Muscle layer of duodenum (tissue), 2 donors: ENCODE measurements at regions not wholly inside any gene's neighbourhood (a gene's known extent, or its start where the extent isn't known, plus 50 kb on each side); places are given as distances from the start of the nearest gene placed in this dataset.

Source experiments
- H3K27ac ChIP-seq: one replicate; pipeline ENCODE4 v1.7.0; 2013; ENCODE audit warnings: mild to moderate bottlenecking, low read length
- H3K27me3 ChIP-seq: one replicate; pipeline ENCODE4 v1.7.0; 2013; ENCODE audit warnings: low read depth, mild to moderate bottlenecking, control low read depth, low read length
- H3K36me3 ChIP-seq, 2 donors: one replicate each; pipeline ENCODE4 v1.7.0; 2013; ENCODE audit warnings: low read length in 2 of 2, control low read depth in 1 of 2, mild to moderate bottlenecking in 1 of 2; ENCODE audit not compliant: insufficient read depth in 2 of 2, control insufficient read depth in 1 of 2
- H3K4me1 ChIP-seq, 2 donors: one replicate each; pipeline ENCODE4 v1.7.0; 2013; ENCODE audit warnings: low read length in 2 of 2, mild to moderate bottlenecking in 2 of 2, control low read depth in 1 of 2, moderate library complexity in 1 of 2; ENCODE audit not compliant: insufficient read depth in 2 of 2, control insufficient read depth in 1 of 2
- H3K4me3 ChIP-seq, 2 donors: one replicate each; pipeline ENCODE4 v1.7.0; 2013; ENCODE audit warnings: low read length in 2 of 2, low read depth in 1 of 2, mild to moderate bottlenecking in 1 of 2
- H3K9me3 ChIP-seq, 2 donors: one replicate each; pipeline ENCODE4 v1.7.0; 2013; ENCODE audit warnings: low read length in 2 of 2, control low read depth in 1 of 2, mild to moderate bottlenecking in 1 of 2; ENCODE audit not compliant: control insufficient read depth in 1 of 2
- donor health status: healthy.

- H3K27ac ChIP-seq: no peak overlapping the region
- H3K27me3 ChIP-seq: no peaks in the 10 kb centered on the region
- no peaks in the 10 kb centered on the region for H3K36me3 ChIP-seq
Measured at GRCh38 chr1:177754603-177755002, 215.3 kb downstream of the SEC16B start.

GRCh38 chr1:177753655-177754054 lies 216.2 kb downstream of the SEC16B start:
- H3K27me3 ChIP-seq: no peaks in the 10 kb centered on the region
- no peak overlapping the region for H3K27ac ChIP-seq
- no peaks in the 10 kb centered on the region for H3K36me3 ChIP-seq
- H3K4me3 ChIP-seq: no peak overlapping the region
- H3K4me1 ChIP-seq: no peaks in the 10 kb centered on the region
- H3K9me3 ChIP-seq: no peaks in the 10 kb centered on the region

More at GRCh38 chr1:177754603-177755002, 215.3 kb downstream of the SEC16B start:
- no peak overlapping the region for H3K4me3 ChIP-seq
- no peaks in the 10 kb centered on the region for H3K9me3 ChIP-seq
- H3K4me1 ChIP-seq: no peaks in the 10 kb centered on the region

DNA sequence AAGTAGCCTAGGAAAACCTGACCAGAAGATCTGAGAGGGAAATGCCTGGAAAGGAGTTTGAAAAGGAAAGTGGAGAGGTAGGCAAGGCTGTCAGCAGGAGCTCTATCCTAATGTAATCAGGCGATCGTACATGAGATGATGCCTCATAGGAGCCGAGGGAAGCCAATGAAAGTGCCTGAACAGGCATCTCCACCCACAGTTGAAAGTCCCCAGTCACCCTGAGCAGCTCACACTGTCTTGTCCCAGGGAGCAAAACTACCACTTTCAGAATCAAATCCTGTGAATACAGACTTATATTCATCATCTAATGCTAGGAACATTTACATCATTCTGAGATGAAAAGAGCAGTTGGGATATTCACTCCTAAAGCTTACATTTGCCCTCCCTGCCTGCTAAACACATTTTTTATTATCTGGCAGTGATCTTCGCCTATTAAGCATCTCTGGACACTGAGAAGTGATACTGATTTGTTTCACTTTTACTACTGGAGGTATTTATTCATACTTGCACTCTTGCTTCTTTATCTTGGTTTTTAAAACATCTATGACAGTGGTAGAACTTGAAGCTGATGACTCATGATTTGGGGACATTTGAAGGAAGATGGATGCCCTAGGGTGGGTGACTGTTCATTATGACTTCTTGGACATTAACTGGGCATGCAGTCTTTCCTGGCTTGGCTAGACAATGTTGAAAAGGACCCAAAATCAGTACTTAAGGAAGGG lies 221.6 kb downstream of the SEC16B start:
- Histone ChIP-seq H3K27me3 (no peaks in the 10 kb centered on the region), H3K4me1 (no peaks in the 10 kb centered on the region), H3K36me3 (no peaks in the 10 kb centered on the region), H3K9me3 (no peaks in the 10 kb centered on the region), H3K4me3 (no peak overlapping the region), H3K27ac (no peak overlapping the region)

- Histone ChIP-seq H3K27ac (no peak overlapping the region), H3K27me3 (no peaks in the 10 kb centered on the region), H3K4me3 (no peak overlapping the region), H3K4me1 (no peaks in the 10 kb centered on the region), H3K36me3 (no peaks in the 10 kb centered on the region), H3K9me3 (no peaks in the 10 kb centered on the region)
Measured at GRCh38 chr1:177746155-177746554, 223.7 kb downstream of the SEC16B start.

- Histone ChIP-seq H3K36me3 (no peaks in the 10 kb centered on the region), H3K27ac (no peak overlapping the region), H3K4me3 (no peak overlapping the region), H3K27me3 (no peaks in the 10 kb centered on the region), H3K9me3 (no peaks in the 10 kb centered on the region), H3K4me1 (no peaks in the 10 kb centered on the region)
Measured at GRCh38 chr1:177744906-177745305, 225.0 kb downstream of the SEC16B start.

DNA sequence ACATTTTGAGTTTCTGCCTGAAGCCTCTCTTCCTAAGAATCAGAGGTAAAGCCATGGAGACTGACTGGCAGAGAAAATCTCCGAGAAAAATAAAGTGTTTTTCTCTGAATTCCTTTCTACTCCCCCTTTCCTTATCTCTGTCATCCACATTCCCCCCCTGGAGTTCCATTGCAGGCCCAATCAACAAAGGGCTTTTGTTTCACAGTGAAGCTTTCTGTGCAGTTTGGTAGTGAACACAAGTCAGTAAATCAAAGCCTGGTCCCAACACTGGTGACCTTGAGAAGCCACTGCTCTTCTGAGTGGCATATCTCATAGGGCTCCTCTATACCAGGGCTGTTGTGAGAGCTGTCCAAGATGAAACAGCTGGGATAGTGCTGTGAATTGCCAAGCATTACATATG lies 228.4 kb downstream of the SEC16B start:
- Histone ChIP-seq H3K27me3 (no peaks in the 10 kb centered on the region), H3K27ac (no peak overlapping the region), H3K9me3 (no peaks in the 10 kb centered on the region), H3K4me1 (no peaks in the 10 kb centered on the region), H3K36me3 (no peaks in the 10 kb centered on the region), H3K4me3 (no peak overlapping the region)

- Histone ChIP-seq H3K27ac (no peak overlapping the region), H3K9me3 (no peaks in the 10 kb centered on the region), H3K36me3 (no peaks in the 10 kb centered on the region), H3K4me1 (no peaks in the 10 kb centered on the region), H3K4me3 (no peak overlapping the region), H3K27me3 (no peaks in the 10 kb centered on the region)
Measured at GRCh38 chr1:177739780-177740179, 230.1 kb downstream of the SEC16B start.

GRCh38 chr1:177737456-177737855 lies 232.4 kb downstream of the SEC16B start:
- H3K4me3 ChIP-seq: no peak overlapping the region
- no peak overlapping the region for H3K27ac ChIP-seq
- H3K36me3 ChIP-seq: no peaks in the 10 kb centered on the region
- H3K9me3 ChIP-seq: no peaks in the 10 kb centered on the region
- H3K4me1 ChIP-seq: no peaks in the 10 kb centered on the region
- no peaks in the 10 kb centered on the region for H3K27me3 ChIP-seq

- no peaks in the 10 kb centered on the region for H3K36me3 ChIP-seq
- no peaks in the 10 kb centered on the region for H3K27me3 ChIP-seq
- H3K4me3 ChIP-seq: no peak overlapping the region
- H3K9me3 ChIP-seq: no peaks in the 10 kb centered on the region
- H3K27ac ChIP-seq: no peak overlapping the region
- no peaks in the 10 kb centered on the region for H3K4me1 ChIP-seq
Measured at GRCh38 chr1:177732178-177732577, 237.7 kb downstream of the SEC16B start.

GRCh38 chr1:177729646-177730045 lies 240.2 kb downstream of the SEC16B start:
- H3K9me3 ChIP-seq: peaks cover 0 to 9% of the 10 kb centered on the region in 2 donors
- no peaks in the 10 kb centered on the region for H3K4me1 ChIP-seq
- no peak overlapping the region for H3K27ac ChIP-seq
- H3K4me3 ChIP-seq: no peak overlapping the region
- no peaks in the 10 kb centered on the region for H3K27me3 ChIP-seq
- H3K36me3 ChIP-seq: no peaks in the 10 kb centered on the region

DNA sequence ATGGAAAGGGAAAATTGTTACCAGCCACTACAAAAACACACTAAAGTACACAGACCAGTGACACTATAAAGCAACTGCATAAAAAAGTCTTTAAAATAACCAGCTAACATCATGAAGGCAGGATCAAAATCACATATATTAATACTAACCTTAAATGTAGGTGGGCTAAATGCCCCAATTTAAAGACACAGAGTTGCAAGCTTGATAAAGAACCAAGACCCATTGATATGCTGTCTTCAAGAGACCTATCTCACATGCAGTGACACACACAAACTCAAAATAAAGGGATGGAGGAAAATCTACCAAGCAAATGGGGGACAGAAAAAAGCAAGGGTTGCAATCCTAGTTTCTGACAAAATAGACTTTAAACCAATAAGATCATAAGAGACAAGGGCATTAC lies 246.3 kb downstream of the SEC16B start:
- H3K36me3 ChIP-seq: no peaks in the 10 kb centered on the region
- H3K27me3 ChIP-seq: no peaks in the 10 kb centered on the region
- no peak overlapping the region for H3K4me3 ChIP-seq
- peaks cover 3 to 24% of the 10 kb centered on the region in 2 donors for H3K9me3 ChIP-seq
- no peak overlapping the region for H3K27ac ChIP-seq
- no peaks in the 10 kb centered on the region for H3K4me1 ChIP-seq
